COLO668 (cell line): ENCODE measurements at regions not wholly inside any gene's neighbourhood (a gene's known extent, or its start where the extent isn't known, plus 50 kb on each side); places are given as distances from the start of the nearest gene placed in this dataset.

Source experiments
- DNase-seq: peaks from one replicate; lab custom pipeline; 2025; ENCODE audit not compliant: unreplicated experiment; lab: John Stamatoyannopoulos, UW

- peak; percentile 24 for DNase-seq
Observed at GRCh38 chr7:32347244-32347828, 142.8 kb downstream of the LSM5 start.

- DNase-seq = no peak
Observed at GRCh38 chr7:32346253-32346652, 143.9 kb downstream of the LSM5 start.

- DNase-seq = no peak
Observed at GRCh38 chr7:32336726-32337125, 153.5 kb downstream of the LSM5 start.

GRCh38 chr7:32335107-32335506 lies 155.1 kb downstream of the LSM5 start:
- no peak for DNase-seq

GRCh38 chr7:32330602-32331001 lies 159.6 kb downstream of the LSM5 start:
- DNase-seq = no peak

GRCh38 chr7:32326078-32326477 lies 164.1 kb downstream of the LSM5 start:
- no peak for DNase-seq

- DNase-seq = no peak
Observed at GRCh38 chr7:32323712-32324111, 166.5 kb downstream of the LSM5 start.

GRCh38 chr7:32319012-32319382 lies 171.2 kb downstream of the LSM5 start:
- DNase-seq = no peak

GRCh38 chr7:32318300-32319011 lies 171.7 kb downstream of the LSM5 start:
- DNase-seq = no peak

- DNase-seq = no peak
Observed at GRCh38 chr7:32316839-32317238, 173.3 kb downstream of the LSM5 start.

- no peak for DNase-seq
Observed at GRCh38 chr7:32314761-32315160, 175.4 kb downstream of the LSM5 start.

- DNase-seq = no peak
Observed at GRCh38 chr7:32301427-32301826, 188.8 kb downstream of the LSM5 start.

GRCh38 chr7:32299133-32299702 lies 191.0 kb downstream of the LSM5 start:
- no peak for DNase-seq

- peak; percentile 30 for DNase-seq
Observed at GRCh38 chr7:32298408-32299132, 191.6 kb downstream of the LSM5 start.

GRCh38 chr7:32293833-32294232 lies 196.3 kb downstream of the LSM5 start:
- DNase-seq = no peak

GRCh38 chr7:32289651-32290414 lies 200.3 kb downstream of the LSM5 start:
- no peak for DNase-seq

- no peak for DNase-seq
Observed at GRCh38 chr7:32285698-32286097, 204.5 kb downstream of the LSM5 start.

GRCh38 chr7:32283546-32283945 lies 206.6 kb downstream of the LSM5 start:
- DNase-seq = no peak

- DNase-seq = no peak
Observed at GRCh38 chr7:32279500-32279899, 209.3 kb upstream of the PDE1C start.

- no peak for DNase-seq
Observed at GRCh38 chr7:32275216-32276009, 205.2 kb upstream of the PDE1C start.
